ENCODE measurements at regions not wholly inside any gene's neighbourhood (a gene's known extent, or its start where the extent isn't known, plus 50 kb on each side); places are given as distances from the start of the nearest gene placed in this dataset.
"Not testable (repeated sequence)": the region's sequence is repeated elsewhere in the genome, so short reads cannot be mapped to it uniquely, and the experiment has no call there.

GRCh38 chr3:198143300-198144137, 183.5 kb downstream of the LMLN start:
- H3K36me3 Mint-ChIP-seq; H3K9me3 Mint-ChIP-seq; H3K27ac Mint-ChIP-seq; DNase-seq (ENCODE audit: low spot score in 2 of 2); ATAC-seq; H3K4me1 Mint-ChIP-seq; H3K4me3 Mint-ChIP-seq: not testable (repeated sequence)

DNA sequence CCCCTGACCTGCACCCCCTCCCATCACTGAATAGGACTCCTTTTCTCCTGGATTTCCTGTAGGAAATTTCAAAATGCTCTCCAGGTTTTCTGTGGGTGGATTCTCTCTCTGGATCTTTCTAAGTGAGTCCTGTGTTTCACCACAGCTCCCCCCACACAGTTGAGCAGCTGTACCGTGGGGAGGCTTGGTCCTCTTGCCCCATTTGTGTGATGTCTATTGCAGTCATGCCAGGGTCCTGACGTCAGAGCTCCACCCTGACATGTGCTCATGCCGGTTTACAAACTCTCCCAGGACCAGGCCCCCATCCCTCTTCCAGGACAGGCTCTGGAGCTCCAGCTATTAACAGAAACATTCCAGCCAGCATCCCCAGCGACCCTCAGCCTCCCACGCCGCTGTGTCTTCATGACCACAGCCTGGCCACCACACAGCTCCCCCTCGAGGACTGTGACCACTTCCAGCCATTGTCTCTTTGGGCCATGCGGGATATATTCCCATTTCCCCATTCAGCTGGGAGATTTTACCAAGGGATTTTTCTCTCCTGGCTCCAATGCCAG, 185.3 kb downstream of the LMLN start:
- not testable (repeated sequence) for H3K9me3 Mint-ChIP-seq; H3K4me3 Mint-ChIP-seq; ATAC-seq; H3K27ac Mint-ChIP-seq; H3K4me1 Mint-ChIP-seq; DNase-seq (ENCODE audit: low spot score in 2 of 2); H3K36me3 Mint-ChIP-seq

DNA sequence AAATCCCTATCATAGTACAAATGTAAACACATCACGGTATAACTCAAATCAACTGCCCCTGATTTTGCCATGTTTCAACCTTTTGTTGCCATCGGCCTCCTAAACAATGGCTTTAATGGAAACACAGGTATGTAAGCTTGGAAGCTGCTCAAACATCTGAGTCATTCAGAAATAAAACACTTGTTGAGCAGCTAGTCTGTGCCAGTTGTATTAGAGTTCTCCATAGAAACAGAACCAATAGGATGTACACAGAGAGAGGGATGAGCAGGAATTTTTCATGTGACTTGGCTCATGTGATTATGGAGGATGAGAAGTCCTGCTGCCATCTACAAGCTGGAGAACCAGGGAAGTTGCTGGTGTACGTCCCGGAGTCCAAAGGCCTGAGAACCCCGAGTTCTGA, 186.1 kb downstream of the LMLN start:
- H3K9me3 Mint-ChIP-seq; H3K36me3 Mint-ChIP-seq; H3K27ac Mint-ChIP-seq; ATAC-seq; H3K4me3 Mint-ChIP-seq; DNase-seq (ENCODE audit: low spot score in 2 of 2); H3K4me1 Mint-ChIP-seq: not testable (repeated sequence)

DNA sequence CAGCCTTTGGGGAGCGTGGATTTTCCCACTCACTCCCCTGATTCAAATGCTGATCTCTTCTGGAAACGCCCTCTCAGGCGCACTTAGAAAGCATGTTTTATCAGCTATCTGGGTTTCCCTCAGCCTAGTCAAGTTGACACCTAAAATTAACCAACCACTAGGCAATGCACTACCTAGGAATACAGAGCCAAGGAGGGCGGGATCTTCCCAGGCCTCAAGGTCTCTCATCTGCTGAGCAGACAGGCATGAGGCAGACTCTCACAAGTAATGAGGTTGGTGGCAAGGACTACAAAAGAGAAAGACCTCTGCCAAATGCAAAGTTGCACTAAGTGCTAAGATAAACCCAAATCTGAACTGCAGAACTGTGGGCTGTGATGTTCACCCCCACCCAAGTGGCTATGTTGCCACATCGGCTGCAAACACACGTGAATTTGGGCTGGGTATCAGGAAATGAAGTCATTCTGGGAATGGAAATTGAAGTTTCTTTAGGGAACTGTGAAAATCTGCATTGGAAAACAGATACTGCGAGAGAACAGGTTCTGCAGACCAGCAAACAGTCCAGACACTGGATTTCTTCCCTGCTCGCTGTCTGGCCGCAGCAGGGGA, 186.6 kb downstream of the LMLN start:
- not testable (repeated sequence) for H3K27ac Mint-ChIP-seq; DNase-seq (ENCODE audit: low spot score in 2 of 2); H3K4me3 Mint-ChIP-seq; H3K4me1 Mint-ChIP-seq; ATAC-seq; H3K36me3 Mint-ChIP-seq; H3K9me3 Mint-ChIP-seq

DNA sequence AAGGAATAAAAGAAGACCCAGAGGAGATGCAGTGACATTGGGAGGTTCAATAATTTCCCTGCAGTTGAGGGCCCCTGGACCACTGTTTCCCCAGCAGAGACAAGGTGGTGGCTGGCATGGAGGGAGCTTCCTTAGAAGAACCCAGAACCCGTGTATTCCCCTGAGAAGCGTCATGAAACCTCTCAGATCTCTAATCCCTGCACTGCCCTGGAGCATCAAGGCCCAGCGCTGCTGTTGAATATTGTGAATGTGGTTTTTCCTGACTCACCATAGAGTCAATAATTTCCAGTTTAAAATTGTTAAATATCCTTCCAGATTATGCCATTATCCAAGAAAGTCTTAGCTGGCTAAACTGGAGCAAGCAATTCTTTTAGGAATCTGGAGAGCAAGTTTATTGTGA, 187.2 kb downstream of the LMLN start:
- H3K27ac Mint-ChIP-seq; H3K36me3 Mint-ChIP-seq; H3K4me1 Mint-ChIP-seq; H3K4me3 Mint-ChIP-seq; ATAC-seq; H3K9me3 Mint-ChIP-seq; DNase-seq (ENCODE audit: low spot score in 2 of 2): not testable (repeated sequence)

DNA sequence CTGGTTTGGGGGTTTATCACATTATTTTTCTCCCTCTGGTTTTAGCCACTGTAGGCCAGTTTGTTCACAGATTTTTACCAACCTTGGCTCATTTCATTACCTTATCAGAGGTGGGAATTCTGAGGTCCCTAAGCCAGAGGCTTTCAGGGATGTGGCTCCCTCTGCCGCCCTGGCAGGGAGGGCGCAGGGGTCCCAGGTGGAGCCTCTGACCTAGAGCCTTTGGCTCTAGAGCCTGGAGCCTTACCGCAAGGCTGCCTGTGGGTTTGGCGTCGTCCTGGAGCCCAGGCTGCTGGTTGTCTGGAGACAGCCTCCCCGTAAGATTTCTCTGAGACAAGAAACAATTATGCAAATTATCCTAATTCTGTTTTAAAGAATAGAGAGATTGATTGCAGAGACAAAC, 188.0 kb downstream of the LMLN start:
- DNase-seq (ENCODE audit: low spot score in 2 of 2) = not testable (repeated sequence)

DNA sequence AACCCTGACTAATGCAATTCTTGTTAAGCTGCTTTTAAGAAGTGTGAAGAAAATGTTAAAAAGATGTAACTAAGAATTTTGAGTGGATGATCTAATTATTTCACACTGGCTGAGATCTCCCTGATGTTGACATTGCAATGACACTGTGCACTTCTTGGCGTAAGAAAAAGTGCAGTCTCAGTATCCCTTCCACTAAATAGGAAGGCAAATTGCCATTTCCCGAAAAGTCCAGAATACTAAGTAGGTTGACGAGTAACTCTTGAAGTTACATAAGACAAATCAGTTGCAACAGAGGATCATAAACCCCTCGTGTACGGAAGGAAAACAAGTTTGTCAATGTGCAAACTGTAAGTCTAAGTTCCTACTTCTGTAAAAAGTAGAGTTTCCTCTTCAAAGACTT, 189.9 kb downstream of the LMLN start:
- not testable (repeated sequence) for H3K4me1 Mint-ChIP-seq; H3K4me3 Mint-ChIP-seq; H3K27ac Mint-ChIP-seq; ATAC-seq; H3K9me3 Mint-ChIP-seq; H3K36me3 Mint-ChIP-seq; DNase-seq (ENCODE audit: low spot score in 2 of 2)

More for the DNA sequence above, 188.0 kb downstream of the LMLN start:
- not testable (repeated sequence) for ATAC-seq, H3K4me3 Mint-ChIP-seq, H3K4me1 Mint-ChIP-seq, H3K36me3 Mint-ChIP-seq, H3K9me3 Mint-ChIP-seq, H3K27ac Mint-ChIP-seq

- H3K4me1 Mint-ChIP-seq; ATAC-seq; H3K9me3 Mint-ChIP-seq; DNase-seq (ENCODE audit: low spot score in 2 of 2); H3K4me3 Mint-ChIP-seq; H3K36me3 Mint-ChIP-seq; H3K27ac Mint-ChIP-seq: not testable (repeated sequence)
Measured at GRCh38 chr3:198151867-198152266, 191.8 kb downstream of the LMLN start.

DNA sequence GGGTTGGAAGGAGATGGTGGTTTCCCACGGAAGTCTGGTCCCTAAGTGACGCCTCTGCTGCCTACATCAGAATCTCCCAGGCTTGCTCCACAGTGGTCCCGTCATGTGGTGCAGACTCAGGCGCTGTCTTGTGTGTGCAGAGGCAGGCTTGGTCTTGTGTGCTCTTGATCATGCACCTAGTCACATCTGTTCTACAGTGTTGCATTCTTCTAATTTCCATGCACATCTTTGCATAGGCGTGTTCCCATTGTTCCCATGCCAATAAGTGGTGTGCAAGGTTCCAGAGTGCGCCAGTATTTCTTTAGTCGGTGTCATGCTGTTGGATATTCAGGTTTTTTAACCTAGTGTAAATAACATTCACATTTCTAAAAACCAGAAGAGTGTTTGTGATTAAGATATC, 195.8 kb downstream of the LMLN start:
- H3K4me1 Mint-ChIP-seq; DNase-seq (ENCODE audit: low spot score in 2 of 2); H3K36me3 Mint-ChIP-seq; H3K4me3 Mint-ChIP-seq; ATAC-seq; H3K9me3 Mint-ChIP-seq; H3K27ac Mint-ChIP-seq: not testable (repeated sequence)

DNA sequence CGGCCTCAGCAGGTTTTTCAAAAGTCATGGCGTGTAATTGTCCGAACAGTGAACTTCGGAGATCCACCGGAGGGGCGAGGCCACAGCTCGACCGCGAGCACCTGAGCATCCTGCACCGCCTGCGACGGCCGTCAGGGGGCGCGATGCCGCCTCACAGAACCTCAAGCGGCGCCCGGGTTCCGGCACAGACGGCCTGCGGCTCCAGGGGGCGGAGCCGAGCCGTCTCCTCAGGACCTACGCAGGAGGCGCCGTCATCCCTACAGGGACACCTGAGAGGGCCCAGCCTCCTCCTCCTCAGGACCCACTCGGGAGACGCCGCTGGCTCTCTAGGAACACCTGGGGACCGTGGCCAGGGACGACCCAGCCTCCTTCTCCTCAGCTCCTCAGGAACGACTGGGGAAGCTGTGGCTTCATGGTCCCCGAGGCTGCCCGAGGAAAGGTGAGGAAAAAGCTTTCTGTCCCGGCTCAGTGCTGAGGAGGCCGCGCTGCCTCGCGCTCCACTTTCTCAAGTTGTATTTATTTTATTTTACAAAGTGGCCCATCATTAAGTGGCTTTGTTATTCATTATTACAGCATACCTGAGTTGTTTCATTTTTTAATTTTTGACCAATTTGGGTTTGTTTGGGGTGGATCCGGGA, 197.3 kb downstream of the LMLN start:
- H3K9me3 Mint-ChIP-seq; H3K4me3 Mint-ChIP-seq; H3K27ac Mint-ChIP-seq; DNase-seq (ENCODE audit: low spot score in 2 of 2); H3K4me1 Mint-ChIP-seq; H3K36me3 Mint-ChIP-seq: not testable (repeated sequence)
- peak; percentile 92 for ATAC-seq

DNA sequence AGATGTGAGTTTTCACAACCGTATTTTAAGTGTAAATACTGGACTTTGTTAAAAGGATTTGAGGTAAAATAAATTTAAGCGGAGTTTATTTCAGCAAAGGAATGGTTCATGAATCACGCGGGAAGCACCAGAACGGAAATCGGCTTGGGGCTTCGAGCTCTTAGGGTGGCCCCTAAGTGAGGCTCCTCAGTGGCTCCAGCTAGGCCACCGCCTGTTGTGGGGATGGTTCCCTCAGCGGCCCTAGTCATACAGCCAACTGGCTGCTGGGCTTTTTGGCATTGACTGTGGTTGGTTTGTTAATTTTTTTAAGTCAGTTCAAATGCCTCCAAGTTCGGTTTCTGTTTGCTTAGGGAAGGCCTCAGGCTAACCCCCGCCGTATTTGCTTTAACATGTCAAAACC, 198.0 kb downstream of the LMLN start:
- H3K27ac Mint-ChIP-seq; ATAC-seq; H3K9me3 Mint-ChIP-seq; DNase-seq (ENCODE audit: low spot score in 2 of 2); H3K4me1 Mint-ChIP-seq; H3K36me3 Mint-ChIP-seq; H3K4me3 Mint-ChIP-seq: not testable (repeated sequence)

- H3K27ac Mint-ChIP-seq = not testable (repeated sequence)
Measured at GRCh38 chr3:198167339-198168039, 207.5 kb downstream of the LMLN start.

DNA sequence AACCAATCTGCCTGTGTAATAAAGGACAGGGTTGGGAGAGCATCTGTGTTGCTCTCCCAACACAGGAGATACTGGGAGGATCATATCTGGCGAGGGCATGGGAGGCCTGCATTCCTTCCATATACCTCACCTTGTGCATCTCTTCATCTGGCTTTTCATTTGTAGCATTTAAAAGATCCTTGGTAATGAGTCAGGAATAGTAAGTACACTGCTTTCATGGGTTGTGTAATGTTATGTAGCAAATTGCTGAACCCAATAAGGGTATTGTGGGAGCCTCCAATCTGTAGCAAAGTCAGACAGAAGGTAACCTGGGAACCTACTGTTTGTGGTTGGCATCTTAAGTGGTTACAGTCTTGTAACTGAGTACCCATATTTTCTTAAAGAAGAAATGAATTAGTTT, 210.8 kb downstream of the LMLN start:
- DNase-seq (ENCODE audit: low spot score in 2 of 2); H3K36me3 Mint-ChIP-seq: not testable (repeated sequence)

More at GRCh38 chr3:198167339-198168039, 207.5 kb downstream of the LMLN start:
- not testable (repeated sequence) for H3K4me1 Mint-ChIP-seq, H3K4me3 Mint-ChIP-seq, H3K36me3 Mint-ChIP-seq, H3K9me3 Mint-ChIP-seq, ATAC-seq
- DNase-seq (ENCODE audit: low spot score in 2 of 2) = peak; percentile 61 to 66

DNA sequence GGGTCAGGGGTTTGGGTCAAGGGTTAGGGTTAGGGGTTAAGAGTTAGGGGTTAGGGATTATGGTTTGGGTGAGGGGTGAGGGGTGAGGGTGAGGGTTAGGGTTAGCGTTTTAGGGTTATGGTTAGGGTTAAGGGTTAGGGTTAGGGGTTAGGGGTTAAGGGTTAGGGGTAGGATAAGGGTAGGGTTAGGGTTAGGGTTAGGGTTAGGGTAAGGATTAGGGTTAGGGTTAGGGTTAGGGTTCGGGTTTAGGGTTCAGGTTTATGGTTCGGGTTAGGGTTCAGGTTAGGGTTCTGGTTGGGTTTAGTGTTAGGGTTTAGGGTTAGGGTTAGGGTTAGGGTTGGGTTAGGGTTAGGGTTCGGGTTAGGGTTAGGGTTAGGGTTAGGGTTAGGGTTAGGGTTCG, 213.1 kb downstream of the LMLN start:
- not testable (repeated sequence) for DNase-seq (ENCODE audit: low spot score in 2 of 2); H3K36me3 Mint-ChIP-seq; ATAC-seq; H3K27ac Mint-ChIP-seq; H3K4me3 Mint-ChIP-seq; H3K4me1 Mint-ChIP-seq; H3K9me3 Mint-ChIP-seq

More for the DNA sequence above, 210.8 kb downstream of the LMLN start:
- H3K9me3 Mint-ChIP-seq, H3K27ac Mint-ChIP-seq, H3K4me1 Mint-ChIP-seq, H3K4me3 Mint-ChIP-seq, ATAC-seq: not testable (repeated sequence)

DNA sequence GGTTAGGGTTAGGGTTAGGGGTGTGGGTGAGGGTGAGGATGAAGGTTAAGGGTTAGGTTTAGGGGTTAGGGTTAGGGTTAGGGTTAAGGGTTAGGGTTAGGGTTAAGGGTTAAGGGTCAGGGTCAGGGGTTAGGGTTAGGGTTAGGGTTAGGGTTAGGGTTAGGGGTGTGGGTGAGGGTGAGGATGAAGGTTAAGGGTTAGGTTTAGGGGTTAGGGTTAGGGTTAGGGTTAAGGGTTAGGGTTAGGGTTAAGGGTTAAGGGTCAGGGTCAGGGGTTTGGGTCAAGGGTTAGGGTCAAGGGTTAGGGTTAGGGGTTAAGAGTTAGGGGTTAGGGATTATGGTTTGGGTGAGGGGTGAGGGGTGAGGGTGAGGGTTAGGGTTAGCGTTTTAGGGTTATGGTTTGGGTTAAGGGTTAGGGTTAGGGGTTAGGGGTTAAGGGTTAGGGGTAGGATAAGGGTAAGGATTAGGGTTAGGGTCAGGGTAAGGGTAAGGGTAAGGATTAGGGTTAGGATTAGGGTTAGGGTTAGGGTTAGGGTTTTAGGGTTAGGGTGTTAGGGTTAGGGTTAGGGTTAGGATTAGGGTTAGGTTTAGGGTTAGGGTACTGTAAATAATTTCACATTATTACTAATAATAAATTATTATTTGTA, 214.0 kb downstream of the LMLN start:
- H3K4me1 Mint-ChIP-seq; ATAC-seq; H3K36me3 Mint-ChIP-seq; H3K27ac Mint-ChIP-seq; H3K4me3 Mint-ChIP-seq; DNase-seq (ENCODE audit: low spot score in 2 of 2); H3K9me3 Mint-ChIP-seq: not testable (repeated sequence)
